IgD-negative memory B cell (primary cell): ENCODE measurements at regions not wholly inside any gene's neighbourhood (a gene's known extent, or its start where the extent isn't known, plus 50 kb on each side); places are given as distances from the start of the nearest gene placed in this dataset.
"Not testable (repeated sequence)": the region's sequence is repeated elsewhere in the genome, so short reads cannot be mapped to it uniquely, and the experiment has no call there.

Source experiments
- H3K27ac Mint-ChIP-seq, 3 donors: one replicate each; pipeline ENCODE4 v1.8.0; 2020 to 2022; ENCODE audit warnings: mild to moderate bottlenecking in 3 of 3, mixed read lengths in 3 of 3, moderate library complexity in 1 of 3
- H3K27me3 Mint-ChIP-seq: one replicate; pipeline ENCODE4 v1.8.0; 2021; ENCODE audit warnings: mixed read lengths
- H3K36me3 Mint-ChIP-seq: one replicate; pipeline ENCODE4 v1.8.0; 2020; ENCODE audit warnings: mild to moderate bottlenecking, mixed read lengths
- H3K4me1 Mint-ChIP-seq, 3 donors: one replicate each; pipeline ENCODE4 v1.8.0; 2020 to 2022; ENCODE audit warnings: mixed read lengths in 3 of 3, mild to moderate bottlenecking in 1 of 3
- H3K4me3 Mint-ChIP-seq, 4 donors: one replicate each; pipeline ENCODE4 v1.8.0; 2020 to 2022; ENCODE audit warnings: mild to moderate bottlenecking in 4 of 4, mixed read lengths in 4 of 4, moderate library complexity in 3 of 4
- H3K9me3 Mint-ChIP-seq, 3 donors: one replicate each; pipeline ENCODE4 v1.8.0; 2020 to 2021; ENCODE audit warnings: mixed read lengths in 3 of 3, mild to moderate bottlenecking in 1 of 3

- H3K27ac Mint-ChIP-seq, H3K4me3 Mint-ChIP-seq, H3K36me3 Mint-ChIP-seq, H3K27me3 Mint-ChIP-seq, H3K4me1 Mint-ChIP-seq: not testable (repeated sequence)
- H3K9me3 Mint-ChIP-seq, result peaks cover 0 to 15% (median 5%) of the 10 kb centered on the region in 3 donors
Observed at GRCh38 chr7:86440420-86440819, 203.3 kb upstream of the GRM3 start.

GRCh38 chr7:86437951-86438450 is 205.7 kb upstream of the GRM3 start:
- Mint-ChIP-seq H3K4me1 (no peaks in the 10 kb centered on the region), H3K36me3 (no peaks in the 10 kb centered on the region), H3K9me3 (peaks cover 0 to 15% (median 5%) of the 10 kb centered on the region in 3 donors), H3K27me3 (no peaks in the 10 kb centered on the region), H3K27ac (no peak overlapping the region), H3K4me3 (no peak overlapping the region)

GRCh38 chr7:86431761-86432160 is 211.9 kb upstream of the GRM3 start:
- H3K27me3 Mint-ChIP-seq, result peaks cover 1% of the 10 kb centered on the region
- peaks cover 0 to 8% (median 5%) of the 10 kb centered on the region in 3 donors for H3K9me3 Mint-ChIP-seq
- no peaks in the 10 kb centered on the region for H3K4me1 Mint-ChIP-seq
- no peak overlapping the region for H3K4me3 Mint-ChIP-seq
- H3K27ac Mint-ChIP-seq, result no peak overlapping the region
- no peaks in the 10 kb centered on the region for H3K36me3 Mint-ChIP-seq

GRCh38 chr7:86411814-86412213 is 231.9 kb upstream of the GRM3 start:
- Mint-ChIP-seq H3K27me3 (no peaks in the 10 kb centered on the region), H3K27ac (no peak overlapping the region), H3K4me3 (no peak overlapping the region), H3K4me1 (no peaks in the 10 kb centered on the region), H3K36me3 (no peaks in the 10 kb centered on the region), H3K9me3 (peaks cover 0 to 3% (median 2%) of the 10 kb centered on the region in 3 donors)

- Mint-ChIP-seq H3K36me3 (no peaks in the 10 kb centered on the region), H3K27me3 (no peaks in the 10 kb centered on the region), H3K4me3 (peak overlapping the region in 1 of 4 donors; percentile 17), H3K27ac (no peak overlapping the region), H3K9me3 (peaks cover 0 to 7% (median 0%) of the 10 kb centered on the region in 3 donors), H3K4me1 (no peaks in the 10 kb centered on the region)
Observed at GRCh38 chr7:86407291-86407690, 236.4 kb upstream of the GRM3 start.

GRCh38 chr7:86391813-86392212 is 251.9 kb upstream of the GRM3 start:
- no peaks in the 10 kb centered on the region for H3K36me3 Mint-ChIP-seq
- peaks cover 5 to 9% (median 8%) of the 10 kb centered on the region in 3 donors for H3K9me3 Mint-ChIP-seq
- no peak overlapping the region for H3K4me3 Mint-ChIP-seq
- no peaks in the 10 kb centered on the region for H3K27me3 Mint-ChIP-seq
- H3K4me1 Mint-ChIP-seq, result no peaks in the 10 kb centered on the region
- H3K27ac Mint-ChIP-seq, result no peak overlapping the region

- peak overlapping the region in 1 of 3 donors; percentile 23 for H3K27ac Mint-ChIP-seq
- H3K27me3 Mint-ChIP-seq, H3K4me3 Mint-ChIP-seq, H3K36me3 Mint-ChIP-seq, H3K4me1 Mint-ChIP-seq: not testable (repeated sequence)
- H3K9me3 Mint-ChIP-seq, result peaks cover 10 to 14% (median 14%) of the 10 kb centered on the region in 3 donors
Observed at GRCh38 chr7:86375602-86376001, 268.1 kb upstream of the GRM3 start.

- no peaks in the 10 kb centered on the region for H3K27me3 Mint-ChIP-seq
- no peak overlapping the region for H3K27ac Mint-ChIP-seq
- H3K9me3 Mint-ChIP-seq, result peaks cover 3 to 5% (median 3%) of the 10 kb centered on the region in 3 donors
- no peak overlapping the region for H3K4me3 Mint-ChIP-seq
- no peaks in the 10 kb centered on the region for H3K4me1 Mint-ChIP-seq
- no peaks in the 10 kb centered on the region for H3K36me3 Mint-ChIP-seq
Observed at GRCh38 chr7:86372262-86372661, 271.4 kb upstream of the GRM3 start.

GRCh38 chr7:86366946-86367345 is 276.8 kb upstream of the GRM3 start:
- Mint-ChIP-seq H3K27ac (no peak overlapping the region), H3K4me3 (no peak overlapping the region), H3K4me1 (no peaks in the 10 kb centered on the region), H3K27me3 (no peaks in the 10 kb centered on the region), H3K36me3 (no peaks in the 10 kb centered on the region), H3K9me3 (peaks cover 2 to 4% (median 3%) of the 10 kb centered on the region in 3 donors)

- not testable (repeated sequence) for H3K4me1 Mint-ChIP-seq, H3K27me3 Mint-ChIP-seq, H3K36me3 Mint-ChIP-seq, H3K9me3 Mint-ChIP-seq, H3K4me3 Mint-ChIP-seq
- H3K27ac Mint-ChIP-seq, result peak overlapping the region in 1 of 3 donors; percentile 57
Observed at GRCh38 chr7:86340407-86340806, 303.3 kb upstream of the GRM3 start.

- Mint-ChIP-seq H3K27me3 (no peaks in the 10 kb centered on the region), H3K9me3 (peaks cover 0 to 2% (median 0%) of the 10 kb centered on the region in 3 donors), H3K27ac (no peak overlapping the region), H3K4me1 (no peaks in the 10 kb centered on the region), H3K4me3 (no peak overlapping the region), H3K36me3 (no peaks in the 10 kb centered on the region)
Observed at GRCh38 chr7:86339051-86339450, 304.7 kb upstream of the GRM3 start.

- no peak overlapping the region for H3K4me3 Mint-ChIP-seq
- no peaks in the 10 kb centered on the region for H3K36me3 Mint-ChIP-seq
- H3K9me3 Mint-ChIP-seq, result peaks cover 0 to 3% (median 0%) of the 10 kb centered on the region in 3 donors
- no peaks in the 10 kb centered on the region for H3K27me3 Mint-ChIP-seq
- no peak overlapping the region for H3K27ac Mint-ChIP-seq
- H3K4me1 Mint-ChIP-seq, result no peaks in the 10 kb centered on the region
Observed at GRCh38 chr7:86328801-86329433, 314.8 kb upstream of the GRM3 start.

GRCh38 chr7:86326847-86327246 is 316.9 kb upstream of the GRM3 start:
- Mint-ChIP-seq H3K4me3 (no peak overlapping the region), H3K27me3 (no peaks in the 10 kb centered on the region), H3K9me3 (peaks cover 0 to 3% (median 1%) of the 10 kb centered on the region in 3 donors), H3K27ac (no peak overlapping the region), H3K36me3 (no peaks in the 10 kb centered on the region), H3K4me1 (no peaks in the 10 kb centered on the region)

- no peaks in the 10 kb centered on the region for H3K4me1 Mint-ChIP-seq
- no peak overlapping the region for H3K4me3 Mint-ChIP-seq
- no peak overlapping the region for H3K27ac Mint-ChIP-seq
- H3K9me3 Mint-ChIP-seq, result peaks cover 0 to 1% (median 0%) of the 10 kb centered on the region in 3 donors
- H3K27me3 Mint-ChIP-seq, result no peaks in the 10 kb centered on the region
- no peaks in the 10 kb centered on the region for H3K36me3 Mint-ChIP-seq
Observed at GRCh38 chr7:86320889-86321288, 322.8 kb upstream of the GRM3 start.

- H3K36me3 Mint-ChIP-seq, result no peaks in the 10 kb centered on the region
- peaks cover 0 to 1% (median 0%) of the 10 kb centered on the region in 3 donors for H3K9me3 Mint-ChIP-seq
- H3K27ac Mint-ChIP-seq, result no peak overlapping the region
- H3K27me3 Mint-ChIP-seq, result no peaks in the 10 kb centered on the region
- H3K4me1 Mint-ChIP-seq, result no peaks in the 10 kb centered on the region
- no peak overlapping the region for H3K4me3 Mint-ChIP-seq
Observed at GRCh38 chr7:86320341-86320740, 323.4 kb upstream of the GRM3 start.

- Mint-ChIP-seq H3K27ac (no peak overlapping the region), H3K4me1 (no peaks in the 10 kb centered on the region)
Observed at GRCh38 chr7:86313842-86314241, 329.9 kb upstream of the GRM3 start.

More at GRCh38 chr7:86313842-86314241, 329.9 kb upstream of the GRM3 start:
- Mint-ChIP-seq H3K27me3 (no peaks in the 10 kb centered on the region), H3K36me3 (no peaks in the 10 kb centered on the region), H3K9me3 (no peaks in the 10 kb centered on the region), H3K4me3 (no peak overlapping the region)
